ENCODE measurements at regions not wholly inside any gene's neighbourhood (a gene's known extent, or its start where the extent isn't known, plus 50 kb on each side); places are given as distances from the start of the nearest gene placed in this dataset.

DNA sequence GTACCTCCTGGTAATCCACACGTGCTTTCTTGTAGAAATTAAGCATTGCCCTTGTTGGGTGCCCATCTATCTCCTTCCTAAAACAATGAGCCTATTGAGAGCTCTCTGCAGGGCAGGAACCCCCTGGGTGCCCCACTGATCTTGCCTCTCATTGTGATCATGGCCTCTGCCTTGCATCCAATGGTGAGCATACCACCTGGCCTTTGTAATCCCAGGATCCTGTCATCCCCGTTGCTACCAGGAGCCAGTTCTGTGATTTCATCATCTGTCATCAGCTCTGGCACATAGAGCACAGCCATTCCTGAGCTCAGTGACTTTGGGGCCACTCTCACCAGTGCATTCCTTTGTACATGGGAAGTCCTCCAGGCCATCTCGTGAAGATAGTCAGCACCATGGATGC is 381.0 kb upstream of the ID2 start:
- H3K27ac ChIP-seq (ENCODE audit: insufficient read depth, low read length, poor library complexity, severe bottlenecking): no peak overlapping the region
- peaks cover 42% of the 10 kb centered on the region for H3K4me1 ChIP-seq (ENCODE audit: control insufficient read depth, insufficient read depth, low read length, poor library complexity, severe bottlenecking)
- H3K27me3 ChIP-seq (replicated peaks; ENCODE audit: control insufficient read depth, insufficient read depth, low read length, poor library complexity, severe bottlenecking): no peaks in the 10 kb centered on the region

GRCh38 chr2:8303322-8303832 is 378.5 kb upstream of the ID2 start:
- peaks cover 42% of the 10 kb centered on the region for H3K4me1 ChIP-seq (ENCODE audit: control insufficient read depth, insufficient read depth, low read length, poor library complexity, severe bottlenecking)
- H3K27ac ChIP-seq (ENCODE audit: insufficient read depth, low read length, poor library complexity, severe bottlenecking): no peak overlapping the region
- H3K27me3 ChIP-seq (replicated peaks; ENCODE audit: control insufficient read depth, insufficient read depth, low read length, poor library complexity, severe bottlenecking): no peaks in the 10 kb centered on the region
- DNase-seq: peak; percentile 24 to 62 (median 55)
- no peak overlapping the region for H3K4me3 ChIP-seq (ENCODE audit: insufficient read depth, low read depth, low read length, poor library complexity, severe bottlenecking)
- H3K9me3 ChIP-seq (ENCODE audit: control insufficient read depth, low read length): no peaks in the 10 kb centered on the region
- H3K36me3 ChIP-seq (ENCODE audit: control insufficient read depth, insufficient read depth, low read length): no peaks in the 10 kb centered on the region

More for the DNA sequence above, 381.0 kb upstream of the ID2 start:
- no peaks in the 10 kb centered on the region for H3K36me3 ChIP-seq (ENCODE audit: control insufficient read depth, insufficient read depth, low read length)
- no peaks in the 10 kb centered on the region for H3K9me3 ChIP-seq (ENCODE audit: control insufficient read depth, low read length)
- no peak for DNase-seq
- no peak overlapping the region for H3K4me3 ChIP-seq (ENCODE audit: insufficient read depth, low read depth, low read length, poor library complexity, severe bottlenecking)

DNA sequence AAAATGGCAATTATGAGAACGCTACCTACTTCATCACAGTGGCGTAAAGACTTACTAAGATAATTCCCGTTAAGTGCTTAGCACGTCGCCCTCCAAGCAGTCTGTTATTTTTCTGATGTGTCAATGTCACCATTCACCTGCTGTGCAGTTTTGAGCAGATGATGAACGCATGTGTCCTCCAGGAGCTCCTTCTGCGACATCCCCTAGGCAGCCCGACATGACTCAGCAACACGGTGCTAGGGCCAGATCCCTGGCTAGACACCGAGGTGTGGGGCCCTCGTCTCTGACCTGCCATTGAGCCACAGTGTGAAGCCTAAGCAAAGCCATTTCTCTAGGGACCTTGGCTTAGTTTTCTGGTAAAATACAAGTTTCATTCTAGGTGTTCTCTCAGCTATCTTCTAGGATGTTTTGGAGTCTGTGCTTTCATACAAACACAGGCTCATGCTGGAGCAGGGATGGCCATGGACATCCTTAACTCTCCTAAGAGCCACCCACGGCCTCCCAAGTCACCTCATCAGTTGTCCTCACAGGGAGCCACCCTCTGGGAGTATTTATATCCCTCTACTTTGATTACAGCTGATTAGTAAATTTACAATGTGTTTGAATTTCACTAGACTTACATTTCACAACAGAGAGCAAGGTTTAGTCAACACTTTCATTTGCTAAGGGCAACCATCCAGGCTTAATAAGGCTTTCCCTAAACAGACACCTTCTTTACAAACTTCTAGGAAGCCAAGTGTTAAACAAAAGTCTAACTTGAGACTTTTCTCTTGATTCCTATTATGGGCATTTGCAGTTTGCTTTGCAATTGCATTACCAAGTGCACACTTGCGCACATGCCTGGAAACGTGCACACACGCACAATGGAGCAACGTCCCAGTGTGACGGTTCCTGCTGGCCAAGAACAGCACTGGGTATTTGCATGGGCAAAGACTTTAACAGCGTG is 376.8 kb upstream of the ID2 start:
- Histone ChIP-seq H3K9me3 (ENCODE audit: control insufficient read depth, low read length) (no peaks in the 10 kb centered on the region), H3K4me1 (ENCODE audit: control insufficient read depth, insufficient read depth, low read length, poor library complexity, severe bottlenecking) (peaks cover 44% of the 10 kb centered on the region), H3K4me3 (ENCODE audit: insufficient read depth, low read depth, low read length, poor library complexity, severe bottlenecking) (no peak overlapping the region), H3K36me3 (ENCODE audit: control insufficient read depth, insufficient read depth, low read length) (no peaks in the 10 kb centered on the region), H3K27ac (ENCODE audit: insufficient read depth, low read length, poor library complexity, severe bottlenecking) (no peak overlapping the region), H3K27me3 (replicated peaks; ENCODE audit: control insufficient read depth, insufficient read depth, low read length, poor library complexity, severe bottlenecking) (no peaks in the 10 kb centered on the region)
- DNase-seq: no peak

- Histone ChIP-seq H3K27ac (ENCODE audit: insufficient read depth, low read length, poor library complexity, severe bottlenecking) (no peak overlapping the region), H3K4me3 (ENCODE audit: insufficient read depth, low read depth, low read length, poor library complexity, severe bottlenecking) (no peak overlapping the region), H3K36me3 (ENCODE audit: control insufficient read depth, insufficient read depth, low read length) (no peaks in the 10 kb centered on the region), H3K27me3 (replicated peaks; ENCODE audit: control insufficient read depth, insufficient read depth, low read length, poor library complexity, severe bottlenecking) (no peaks in the 10 kb centered on the region), H3K4me1 (ENCODE audit: control insufficient read depth, insufficient read depth, low read length, poor library complexity, severe bottlenecking) (peaks cover 51% of the 10 kb centered on the region), H3K9me3 (ENCODE audit: control insufficient read depth, low read length) (no peaks in the 10 kb centered on the region)
- DNase-seq: no peak
Measured at GRCh38 chr2:8306530-8307351, 375.1 kb upstream of the ID2 start.

DNA sequence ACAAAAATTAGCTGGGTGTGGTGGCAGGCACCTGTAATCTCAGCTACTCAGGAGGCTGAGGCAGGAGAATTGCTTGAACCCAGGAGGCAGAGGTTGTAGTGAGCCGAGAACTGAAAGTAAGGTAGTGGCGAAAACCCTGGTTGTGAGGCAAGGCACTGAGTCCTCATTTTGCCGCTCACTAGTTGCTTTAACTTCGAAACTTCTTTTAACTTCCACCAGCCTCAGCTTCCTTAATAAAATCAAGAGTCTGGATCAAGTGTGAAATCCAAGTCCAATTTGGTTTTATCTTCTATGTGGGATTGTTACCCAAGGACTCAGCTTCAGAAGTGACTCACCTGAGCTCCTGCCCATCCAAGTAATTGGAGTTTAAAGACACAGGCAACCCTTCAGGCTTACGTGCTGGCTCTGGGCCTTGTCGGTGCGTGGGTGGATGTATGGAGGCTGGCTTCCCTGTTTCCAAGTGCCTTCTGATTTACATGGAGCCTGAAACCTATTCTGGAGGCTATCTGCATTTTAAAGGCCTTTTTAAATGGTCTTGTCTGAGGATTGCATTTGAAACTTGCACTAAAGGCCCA is 374.2 kb upstream of the ID2 start:
- Histone ChIP-seq H3K27me3 (replicated peaks; ENCODE audit: control insufficient read depth, insufficient read depth, low read length, poor library complexity, severe bottlenecking) (no peaks in the 10 kb centered on the region), H3K4me1 (ENCODE audit: control insufficient read depth, insufficient read depth, low read length, poor library complexity, severe bottlenecking) (peaks cover 47% of the 10 kb centered on the region)
- no peak for DNase-seq

GRCh38 chr2:8309131-8309530 is 372.7 kb upstream of the ID2 start:
- Histone ChIP-seq H3K27me3 (replicated peaks; ENCODE audit: control insufficient read depth, insufficient read depth, low read length, poor library complexity, severe bottlenecking) (no peaks in the 10 kb centered on the region), H3K36me3 (ENCODE audit: control insufficient read depth, insufficient read depth, low read length) (no peaks in the 10 kb centered on the region), H3K9me3 (ENCODE audit: control insufficient read depth, low read length) (no peaks in the 10 kb centered on the region), H3K4me3 (ENCODE audit: insufficient read depth, low read depth, low read length, poor library complexity, severe bottlenecking) (no peak overlapping the region), H3K27ac (ENCODE audit: insufficient read depth, low read length, poor library complexity, severe bottlenecking) (no peak overlapping the region), H3K4me1 (ENCODE audit: control insufficient read depth, insufficient read depth, low read length, poor library complexity, severe bottlenecking) (peaks cover 37% of the 10 kb centered on the region)
- DNase-seq: no peak

More for the DNA sequence above, 374.2 kb upstream of the ID2 start:
- H3K36me3 ChIP-seq (ENCODE audit: control insufficient read depth, insufficient read depth, low read length): no peaks in the 10 kb centered on the region
- H3K9me3 ChIP-seq (ENCODE audit: control insufficient read depth, low read length): no peaks in the 10 kb centered on the region
- H3K4me3 ChIP-seq (ENCODE audit: insufficient read depth, low read depth, low read length, poor library complexity, severe bottlenecking): no peak overlapping the region
- H3K27ac ChIP-seq (ENCODE audit: insufficient read depth, low read length, poor library complexity, severe bottlenecking): no peak overlapping the region

DNA sequence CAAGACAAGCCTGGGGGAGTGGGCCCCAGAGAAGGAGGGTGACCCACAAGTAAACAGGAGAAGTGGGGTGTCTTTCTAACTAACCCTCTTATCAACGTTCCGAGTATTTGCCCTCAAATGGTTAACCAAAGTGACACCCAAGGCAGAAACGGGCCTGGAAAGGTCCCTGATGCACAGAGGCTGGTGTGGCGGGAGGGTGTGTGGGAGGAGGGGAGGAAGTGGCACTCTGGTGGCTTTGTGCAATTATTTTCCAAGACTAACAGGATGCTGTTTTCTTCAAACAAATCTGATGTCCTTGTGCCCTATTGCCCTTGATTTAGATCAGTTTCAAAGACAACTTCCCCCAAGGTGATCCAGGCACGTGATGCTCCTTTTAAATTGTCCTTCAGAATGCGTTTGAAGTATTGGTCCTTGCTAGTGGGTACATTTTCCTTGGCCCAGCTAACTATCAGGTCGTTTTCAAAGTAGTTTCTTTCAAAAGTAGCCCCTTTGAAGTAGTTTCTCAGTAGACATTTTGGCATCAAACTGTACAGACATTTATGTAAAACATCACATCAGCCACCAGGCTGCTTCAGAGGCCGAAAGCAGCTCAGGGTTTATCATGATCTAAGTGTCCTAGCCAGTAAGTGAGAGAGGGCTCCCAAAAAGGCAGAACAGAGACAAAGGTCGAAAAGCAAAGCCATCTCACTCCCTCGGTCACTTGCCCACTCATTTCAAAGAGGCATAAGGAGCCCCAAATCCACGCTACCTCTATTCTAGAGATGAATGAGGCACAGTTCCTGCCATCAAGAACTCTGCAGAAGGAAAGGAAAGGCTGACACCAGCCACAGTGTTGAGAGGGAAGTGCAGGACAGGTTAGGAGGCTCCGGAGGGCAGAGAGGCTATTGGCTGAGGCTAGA is 371.1 kb upstream of the ID2 start:
- Histone ChIP-seq H3K27ac (ENCODE audit: insufficient read depth, low read length, poor library complexity, severe bottlenecking) (no peak overlapping the region), H3K27me3 (replicated peaks; ENCODE audit: control insufficient read depth, insufficient read depth, low read length, poor library complexity, severe bottlenecking) (no peaks in the 10 kb centered on the region), H3K4me3 (ENCODE audit: insufficient read depth, low read depth, low read length, poor library complexity, severe bottlenecking) (no peak overlapping the region), H3K4me1 (ENCODE audit: control insufficient read depth, insufficient read depth, low read length, poor library complexity, severe bottlenecking) (peaks cover 27% of the 10 kb centered on the region), H3K9me3 (ENCODE audit: control insufficient read depth, low read length) (no peaks in the 10 kb centered on the region), H3K36me3 (ENCODE audit: control insufficient read depth, insufficient read depth, low read length) (no peaks in the 10 kb centered on the region)
- peak; percentile 5 to 21 (median 18) for DNase-seq

DNA sequence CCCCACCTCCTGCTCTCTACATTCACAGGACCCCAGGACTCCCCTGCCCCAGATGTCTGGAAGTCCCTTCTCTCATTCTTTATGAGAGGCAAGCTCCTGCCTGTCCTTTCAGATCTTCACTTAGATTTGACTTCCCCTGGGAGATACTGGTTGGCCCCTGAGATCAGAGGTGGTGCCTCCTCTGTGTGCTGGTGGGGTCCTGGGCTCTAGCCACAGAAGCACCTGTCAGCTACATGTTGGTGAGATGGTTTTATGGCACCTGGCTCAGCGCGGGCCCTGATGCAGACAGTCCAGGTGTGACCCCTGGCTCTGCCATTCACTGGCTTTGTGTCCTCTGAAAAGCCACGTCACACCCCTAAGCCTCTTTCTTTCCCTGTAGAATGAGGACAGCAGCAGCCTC is 369.6 kb upstream of the ID2 start:
- no peaks in the 10 kb centered on the region for H3K27me3 ChIP-seq (replicated peaks; ENCODE audit: control insufficient read depth, insufficient read depth, low read length, poor library complexity, severe bottlenecking)
- no peaks in the 10 kb centered on the region for H3K9me3 ChIP-seq (ENCODE audit: control insufficient read depth, low read length)
- peaks cover 27% of the 10 kb centered on the region for H3K4me1 ChIP-seq (ENCODE audit: control insufficient read depth, insufficient read depth, low read length, poor library complexity, severe bottlenecking)
- H3K4me3 ChIP-seq (ENCODE audit: insufficient read depth, low read depth, low read length, poor library complexity, severe bottlenecking): no peak overlapping the region
- no peaks in the 10 kb centered on the region for H3K36me3 ChIP-seq (ENCODE audit: control insufficient read depth, insufficient read depth, low read length)
- DNase-seq: no peak
- H3K27ac ChIP-seq (ENCODE audit: insufficient read depth, low read length, poor library complexity, severe bottlenecking): no peak overlapping the region

Measured in effector memory CD4-positive, alpha-beta T cell (primary cell).